Peyer's patch (tissue), 4 donors: ENCODE measurements at regions not wholly inside any gene's neighbourhood (a gene's known extent, or its start where the extent isn't known, plus 50 kb on each side); places are given as distances from the start of the nearest gene placed in this dataset.

ENCODE experiments used
- CTCF ChIP-seq, 6 experiments: fragments of 450-650 bp in 4 of 6; fragments of 200-600 bp in 2 of 6; sonication (generic) in 1 of 6; IDR thresholded peaks; one replicate each; pipeline ENCODE4 v1.5.1; 2017 to 2019; ENCODE audit warnings: antibody characterized with exemption in 6 of 6, mild to moderate bottlenecking in 3 of 6, moderate library complexity in 1 of 6
- POLR2A ChIP-seq, 2 donors: fragments of 450-650 bp; IDR thresholded peaks; one replicate each; pipeline ENCODE4 v1.5.1; 2017; ENCODE audit warnings: antibody characterized with exemption in 2 of 2, mild to moderate bottlenecking in 2 of 2, moderate library complexity in 2 of 2

GRCh38 chr4:13312264-13312663, 171.9 kb downstream of the RAB28 start:
- no peak for TF ChIP-seq CTCF (IDR thresholded peaks at IDR 0.05)
- TF ChIP-seq POLR2A (IDR thresholded peaks at IDR 0.05): no peak
